HK-2 (cell line): ENCODE measurements at regions not wholly inside any gene's neighbourhood (a gene's known extent, or its start where the extent isn't known, plus 50 kb on each side); places are given as distances from the start of the nearest gene placed in this dataset.

Experiments used
- DNase-seq: peaks from one replicate; pipeline ENCODE4 v3.0.0-alpha.2; 2018; ENCODE audit not compliant: unreplicated experiment

DNA sequence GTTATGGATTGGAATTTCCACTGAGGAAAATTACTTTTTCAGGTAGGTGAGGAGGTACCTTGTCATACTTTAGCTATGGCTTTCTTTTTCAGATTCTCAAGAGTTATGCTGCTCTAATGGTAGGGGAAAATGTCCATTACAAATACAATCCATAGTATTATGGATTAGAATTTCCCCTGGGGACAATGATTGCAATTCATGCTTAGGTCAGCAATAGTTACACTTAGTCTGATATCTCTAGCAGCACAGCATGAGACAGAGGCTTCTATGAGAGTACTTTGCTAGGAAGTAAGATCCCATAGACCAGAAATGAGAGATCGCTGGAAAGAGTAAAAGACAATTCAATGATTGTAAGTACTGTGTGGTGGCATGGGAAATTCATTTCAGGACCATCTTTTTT lies 949.5 kb upstream of the CDH8 start:
- DNase-seq: no peak

DNA sequence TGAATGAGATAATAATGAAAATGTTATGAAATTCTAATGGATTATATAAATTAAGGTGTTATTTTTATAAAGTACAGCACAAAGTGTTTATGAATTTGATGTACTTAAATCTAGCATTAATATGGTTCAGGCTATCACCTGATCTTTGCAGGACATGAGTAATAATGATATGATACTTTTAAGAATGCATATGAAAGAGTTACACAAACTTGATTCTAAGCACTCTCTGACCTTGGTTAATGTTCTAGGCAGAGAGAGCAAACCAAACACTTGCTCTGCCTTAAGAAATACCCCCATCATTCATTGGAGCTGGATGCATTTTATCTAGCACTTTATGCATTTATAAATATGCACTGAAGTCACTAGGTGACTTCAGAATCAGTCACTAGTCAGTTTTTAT lies 942.2 kb upstream of the CDH8 start:
- DNase-seq: no peak

DNA sequence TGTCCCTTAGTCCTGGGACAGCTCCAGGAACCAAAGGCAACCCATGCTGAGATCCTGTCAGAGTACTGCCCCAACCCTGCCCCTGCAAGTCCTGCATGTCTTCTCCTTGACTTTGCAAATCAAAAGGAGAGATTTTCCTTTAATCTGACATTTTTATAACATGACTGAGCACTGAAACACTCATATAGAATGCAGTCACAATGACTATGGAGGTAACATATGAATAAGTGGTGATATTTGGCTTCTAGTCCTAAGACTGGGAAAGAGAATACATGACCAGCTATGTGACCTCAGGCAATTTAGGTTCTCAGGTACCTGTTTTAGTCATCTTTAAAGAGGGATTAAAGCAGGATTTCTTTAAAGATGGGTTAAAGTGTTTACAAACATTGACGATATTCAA lies 941.6 kb upstream of the CDH8 start:
- DNase-seq: no peak

DNA sequence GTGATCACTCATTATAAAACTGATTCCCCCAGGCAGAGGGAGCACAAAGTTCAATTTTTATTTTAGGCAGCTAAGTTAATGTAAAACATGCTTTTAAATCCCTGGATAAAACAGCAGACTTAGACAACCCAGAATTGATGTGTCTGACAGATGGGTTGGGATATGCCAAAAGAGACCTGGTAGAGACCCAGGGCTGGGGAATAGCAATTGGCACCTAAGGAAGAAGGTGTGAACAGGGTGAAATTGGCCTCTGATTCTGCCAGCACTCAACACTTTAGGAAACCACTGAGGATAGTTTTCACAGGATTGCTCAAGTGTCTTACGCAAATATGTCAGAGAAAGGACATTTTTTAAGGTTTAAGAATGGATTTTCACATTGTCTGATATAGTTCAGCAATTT lies 938.2 kb upstream of the CDH8 start:
- no peak for DNase-seq

DNA sequence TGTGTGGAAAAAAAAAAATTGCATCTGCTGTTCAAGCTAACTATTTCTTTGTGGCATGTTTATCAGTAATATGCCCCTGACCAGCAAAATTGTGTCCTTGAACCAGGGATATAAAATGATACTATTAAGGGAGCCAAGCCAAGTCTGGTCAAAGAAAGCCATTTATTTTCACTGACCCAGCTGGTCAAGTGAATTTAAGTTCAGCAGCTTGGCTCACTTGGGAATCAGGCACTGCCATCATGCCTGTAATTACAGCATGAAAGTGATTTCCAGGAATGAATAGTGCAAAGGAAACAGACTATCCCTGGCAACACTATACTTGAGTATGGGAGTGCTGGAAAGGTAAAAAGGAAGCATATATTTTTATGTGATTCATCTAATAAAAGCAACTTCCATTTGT lies 934.6 kb upstream of the CDH8 start:
- no peak for DNase-seq

DNA sequence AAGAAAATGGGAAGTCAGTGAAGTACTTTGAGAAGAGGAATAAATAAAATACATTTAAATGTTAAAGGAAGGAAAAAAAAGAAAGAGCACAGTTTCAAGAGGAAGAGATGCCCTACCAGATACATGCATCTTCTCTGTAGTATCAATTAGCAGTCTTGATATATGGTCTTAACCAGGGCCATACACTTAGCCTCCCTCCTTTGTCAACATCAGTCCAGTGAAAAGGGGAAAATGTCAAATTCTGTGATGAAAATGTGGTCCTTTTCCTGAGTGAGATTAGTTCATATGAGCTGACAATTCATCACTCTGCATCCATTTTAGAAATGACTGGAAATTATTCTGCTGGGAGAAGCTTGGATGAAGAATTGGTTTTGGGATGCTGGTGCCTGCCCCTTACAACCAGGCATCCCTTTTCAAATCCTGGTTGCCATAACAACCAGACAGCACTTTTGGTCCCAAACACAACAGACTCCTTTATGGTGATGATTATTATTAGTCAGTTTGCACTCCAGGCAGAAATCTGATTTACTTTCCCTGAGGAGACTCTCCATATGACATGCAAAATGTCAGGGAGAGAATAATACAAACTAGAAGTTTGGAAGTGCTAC lies 933.6 kb upstream of the CDH8 start:
- no peak for DNase-seq

DNA sequence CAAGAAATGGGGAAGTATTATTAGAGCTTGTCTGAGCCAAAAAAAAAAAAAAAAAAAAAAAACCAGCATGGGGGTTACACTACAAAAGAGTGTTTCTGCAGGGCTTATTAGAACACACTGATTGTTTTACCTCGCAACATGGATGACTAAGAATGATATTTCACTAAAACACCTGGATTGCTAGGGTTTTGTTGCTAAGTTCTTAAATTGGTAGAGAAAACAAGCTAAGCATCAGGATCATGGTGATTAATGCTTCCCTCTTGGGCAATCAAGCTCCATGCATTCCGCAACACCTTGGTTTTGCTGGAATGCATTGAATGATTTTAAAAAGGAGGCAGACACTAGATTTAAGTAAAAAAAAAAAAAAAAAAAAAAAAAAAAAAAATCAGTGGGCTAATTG lies 931.4 kb upstream of the CDH8 start:
- DNase-seq: no peak

DNA sequence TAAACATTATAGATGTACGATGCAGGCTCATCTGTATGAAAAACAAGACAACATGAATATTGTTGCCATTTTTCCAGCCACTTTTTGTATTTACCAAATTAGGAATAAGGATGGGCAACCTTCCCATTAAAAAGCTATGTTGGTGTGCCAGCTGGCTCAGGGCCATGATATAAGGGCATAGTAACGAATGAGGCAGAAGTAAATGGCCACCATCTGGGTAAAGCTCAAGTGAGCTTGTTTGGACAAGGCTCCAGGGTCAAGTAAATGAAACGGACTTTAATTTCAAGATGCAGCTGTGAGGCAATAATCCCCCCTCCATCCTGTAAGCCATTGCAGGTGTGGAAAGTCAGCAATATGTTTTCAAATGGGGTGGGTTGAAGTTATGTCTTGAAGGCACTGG lies 930.9 kb upstream of the CDH8 start:
- no peak for DNase-seq

DNA sequence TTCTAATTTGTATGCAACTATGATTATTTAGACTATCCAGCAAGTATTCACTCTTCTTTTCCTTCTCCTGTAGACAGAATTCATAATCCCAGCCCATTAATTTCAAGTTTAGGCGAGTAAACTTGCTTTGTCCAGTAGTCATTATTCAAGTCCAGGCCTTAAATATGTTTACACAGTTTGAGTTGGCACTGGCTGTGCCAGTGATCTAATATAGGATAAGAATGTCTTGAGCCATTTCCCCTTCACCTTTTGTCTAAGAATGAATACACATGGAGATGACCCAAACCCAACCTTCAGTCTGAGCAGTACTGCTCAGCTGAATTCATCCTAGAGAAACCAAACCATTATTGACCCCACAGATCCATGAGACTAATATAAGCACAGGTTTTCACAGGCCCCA lies 930.4 kb upstream of the CDH8 start:
- DNase-seq: no peak

DNA sequence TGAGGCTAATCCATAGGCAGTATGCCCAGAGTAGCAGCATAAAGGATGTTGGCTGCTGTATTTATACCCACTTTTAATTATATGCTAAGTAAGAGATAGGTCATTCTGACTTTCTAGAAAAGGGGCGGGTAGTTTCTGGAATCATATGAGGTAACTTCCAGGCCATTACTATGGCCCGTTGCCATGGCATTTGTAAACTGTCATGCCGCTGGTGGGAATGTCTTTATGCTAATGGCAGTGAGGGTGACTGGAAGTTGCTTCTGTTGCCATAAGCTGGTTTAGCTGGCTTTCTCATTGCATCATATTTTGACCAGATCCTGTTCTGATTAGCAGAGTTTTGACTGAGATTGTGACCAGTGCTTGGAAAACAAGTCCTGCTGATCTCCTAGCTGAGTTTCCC lies 929.6 kb upstream of the CDH8 start:
- no peak for DNase-seq

DNA sequence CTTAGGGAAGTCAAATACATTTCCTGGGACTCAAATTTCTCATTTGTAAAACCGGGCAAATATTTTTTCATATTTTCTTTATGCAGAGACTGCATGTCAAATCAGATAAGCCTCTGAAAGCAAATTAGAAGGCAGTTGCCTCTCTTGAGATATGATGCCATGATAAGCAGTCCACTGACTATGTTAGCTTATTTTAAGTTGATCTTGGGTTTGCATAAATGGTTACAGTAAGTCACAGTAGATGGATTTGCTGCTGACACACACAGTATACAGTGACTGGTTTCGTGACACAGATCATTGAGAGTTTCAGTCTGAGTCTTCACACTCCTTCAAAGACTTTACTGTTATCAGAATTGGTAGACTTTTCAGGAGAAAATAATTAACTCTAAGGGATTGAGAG lies 927.6 kb upstream of the CDH8 start:
- no peak for DNase-seq

DNA sequence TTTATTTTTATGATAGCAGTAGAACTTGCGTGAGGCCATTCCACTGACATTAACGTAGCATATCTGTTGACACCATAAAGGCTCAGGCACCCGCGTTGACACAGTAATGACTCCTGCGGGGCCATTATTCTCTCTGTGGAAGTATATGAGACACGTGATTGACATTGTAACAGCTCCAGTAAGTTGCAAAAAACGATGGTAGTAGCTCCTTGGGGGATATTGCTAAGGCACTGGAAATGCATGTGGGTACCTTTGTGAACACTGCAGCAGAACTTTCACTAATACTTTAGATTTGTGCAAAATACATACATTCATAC lies 918.8 kb upstream of the CDH8 start:
- DNase-seq: no peak

DNA sequence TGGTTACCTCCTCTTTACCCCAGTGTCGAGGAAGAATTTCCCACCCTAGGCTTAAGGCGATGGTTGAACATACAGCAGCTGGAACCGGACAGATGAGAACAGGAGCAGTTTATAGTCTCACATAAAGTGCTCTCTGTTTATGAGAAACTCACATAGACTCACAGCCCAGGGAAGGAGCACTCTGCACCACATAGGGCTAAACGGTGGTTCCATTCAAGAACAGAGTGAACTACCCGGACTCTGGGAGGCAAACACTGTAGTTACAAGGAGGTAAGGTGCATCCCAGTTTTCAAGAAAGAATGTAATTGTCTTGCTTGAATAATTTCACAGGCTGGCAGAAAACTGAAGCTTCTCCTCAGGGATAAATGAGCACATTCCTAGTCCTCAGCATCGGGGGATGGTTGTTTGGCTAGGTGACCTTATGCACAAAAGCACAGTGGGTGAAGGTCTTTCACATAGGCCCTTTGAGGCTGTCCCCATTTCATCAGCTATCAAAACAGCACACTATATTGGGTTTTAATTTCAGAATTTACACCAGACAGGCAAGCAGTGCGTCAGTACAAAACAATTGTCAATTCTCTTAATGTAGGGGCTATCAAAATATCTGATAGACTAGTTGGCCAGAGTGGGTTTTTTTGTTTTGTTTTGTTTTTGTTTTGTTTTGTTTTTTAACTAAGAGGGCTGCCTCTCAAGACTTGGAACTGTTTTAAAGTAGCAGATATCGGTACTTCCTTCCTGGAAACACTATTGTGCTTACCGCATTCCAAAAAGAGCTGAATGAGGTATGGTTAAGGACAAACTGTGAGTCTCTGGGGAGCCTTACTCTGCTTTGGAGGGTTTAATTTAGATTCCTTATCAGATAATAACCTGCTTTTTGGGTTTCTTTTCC lies 918.1 kb upstream of the CDH8 start:
- no peak for DNase-seq

DNA sequence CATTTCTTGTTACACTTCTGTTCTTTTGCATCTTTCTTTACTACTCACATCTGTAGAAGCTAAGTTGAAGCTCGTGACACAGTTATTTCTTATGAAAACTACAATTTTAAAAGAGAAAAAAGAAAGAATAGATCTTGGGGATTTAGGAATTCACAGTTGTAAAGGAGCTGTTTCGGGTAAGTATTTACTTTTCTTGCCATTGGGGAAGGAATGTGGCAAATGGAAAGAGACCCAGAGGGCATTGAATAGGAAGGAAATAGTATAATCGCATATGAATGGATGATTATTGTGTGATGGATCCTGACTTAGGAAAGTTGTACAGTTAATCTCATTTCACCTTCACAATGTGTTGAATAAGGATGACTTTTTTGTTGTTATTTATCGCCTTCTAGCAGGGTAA lies 914.1 kb upstream of the CDH8 start:
- DNase-seq: no peak

DNA sequence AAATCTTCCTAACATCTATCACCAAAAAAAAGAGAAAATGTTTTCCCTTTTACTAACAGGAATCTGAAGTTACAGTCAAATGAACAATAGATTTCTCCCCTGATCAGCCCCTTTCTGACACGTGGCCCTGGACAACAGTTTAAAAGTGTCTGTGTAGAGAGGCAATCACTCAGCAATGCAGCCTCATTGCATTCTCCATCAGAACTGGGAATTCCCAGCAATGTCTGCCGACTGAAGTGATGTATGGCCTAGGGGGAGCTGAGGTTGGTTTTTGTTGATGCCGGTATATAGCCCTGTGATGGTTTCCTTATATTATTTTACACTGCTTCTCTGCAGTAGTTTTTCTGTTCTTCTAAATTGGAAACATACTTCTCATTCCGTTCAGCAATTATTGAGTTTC lies 904.3 kb upstream of the CDH8 start:
- DNase-seq: no peak

DNA sequence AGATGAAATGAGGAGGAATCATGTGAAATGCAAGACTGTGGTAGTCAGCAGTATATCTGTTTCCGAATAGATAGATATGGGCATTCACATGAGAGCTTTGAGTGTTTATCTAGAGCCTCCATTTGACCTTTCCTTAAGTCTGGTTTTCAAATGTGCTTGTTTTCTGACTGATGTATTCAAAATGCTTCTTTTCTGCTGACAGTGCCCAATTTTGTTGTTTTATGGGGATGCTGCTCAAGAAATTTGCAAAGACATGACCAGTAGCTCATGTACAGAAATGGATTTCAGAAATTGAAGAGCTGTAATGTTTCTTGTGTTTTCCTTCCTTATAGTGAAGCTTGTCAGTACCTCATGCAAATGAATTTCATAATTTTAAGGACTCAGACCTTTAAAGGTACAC lies 903.4 kb upstream of the CDH8 start:
- no peak for DNase-seq

DNA sequence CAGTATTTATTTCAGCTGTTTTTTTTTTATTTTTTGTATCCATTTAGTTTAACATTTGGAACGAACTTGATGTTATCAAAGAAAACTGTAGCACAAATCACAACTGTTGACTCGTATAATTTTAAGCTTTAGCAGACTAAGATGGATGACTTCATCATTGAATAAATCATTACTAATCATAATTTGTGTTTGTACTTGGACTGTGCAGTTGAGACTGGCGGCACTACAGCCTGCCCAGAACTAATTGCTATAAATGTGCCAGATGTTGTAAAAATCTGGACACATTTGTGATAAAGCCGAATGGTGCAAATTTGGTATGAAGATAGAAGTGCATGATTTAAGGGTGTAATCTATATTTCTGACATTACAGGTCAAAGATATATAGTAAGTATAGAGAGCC lies 897.7 kb upstream of the CDH8 start:
- no peak for DNase-seq

DNA sequence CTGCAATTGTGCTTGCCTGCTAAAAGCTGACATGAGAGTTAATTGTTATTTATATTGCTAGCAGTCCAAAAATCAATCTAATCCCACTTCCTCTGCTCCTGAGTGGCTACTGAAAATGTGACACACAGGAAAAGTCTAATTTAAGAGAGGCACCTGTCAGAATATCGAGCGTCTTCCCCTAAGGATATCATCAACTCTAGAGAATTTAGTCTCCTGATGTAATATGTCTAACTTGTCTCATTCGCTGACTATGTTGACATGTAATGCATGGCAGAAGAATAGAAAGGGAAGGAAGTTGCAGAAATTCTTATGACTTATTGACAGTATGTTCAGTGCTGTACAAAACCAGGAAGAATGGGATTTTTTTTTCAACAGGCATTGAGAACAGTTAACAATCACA lies 893.4 kb upstream of the CDH8 start:
- no peak for DNase-seq

DNA sequence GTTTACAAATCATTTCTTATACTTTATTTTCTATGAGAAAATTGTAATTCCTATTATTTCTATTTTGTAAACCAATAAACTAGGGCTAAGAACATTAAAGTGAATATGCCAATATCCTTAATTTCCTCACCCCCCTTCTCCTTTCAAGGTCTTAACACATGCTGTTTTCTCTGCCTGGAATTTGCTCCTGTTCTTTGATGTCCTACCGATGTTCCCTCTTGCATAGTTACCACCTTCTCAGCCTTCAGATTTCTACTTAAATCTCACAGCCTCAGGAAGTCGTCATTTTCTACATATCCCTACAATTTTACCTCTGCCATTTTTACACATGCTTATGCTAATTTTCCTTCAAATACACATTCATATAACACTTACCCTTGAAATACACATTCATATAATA lies 890.9 kb upstream of the CDH8 start:
- DNase-seq: no peak

DNA sequence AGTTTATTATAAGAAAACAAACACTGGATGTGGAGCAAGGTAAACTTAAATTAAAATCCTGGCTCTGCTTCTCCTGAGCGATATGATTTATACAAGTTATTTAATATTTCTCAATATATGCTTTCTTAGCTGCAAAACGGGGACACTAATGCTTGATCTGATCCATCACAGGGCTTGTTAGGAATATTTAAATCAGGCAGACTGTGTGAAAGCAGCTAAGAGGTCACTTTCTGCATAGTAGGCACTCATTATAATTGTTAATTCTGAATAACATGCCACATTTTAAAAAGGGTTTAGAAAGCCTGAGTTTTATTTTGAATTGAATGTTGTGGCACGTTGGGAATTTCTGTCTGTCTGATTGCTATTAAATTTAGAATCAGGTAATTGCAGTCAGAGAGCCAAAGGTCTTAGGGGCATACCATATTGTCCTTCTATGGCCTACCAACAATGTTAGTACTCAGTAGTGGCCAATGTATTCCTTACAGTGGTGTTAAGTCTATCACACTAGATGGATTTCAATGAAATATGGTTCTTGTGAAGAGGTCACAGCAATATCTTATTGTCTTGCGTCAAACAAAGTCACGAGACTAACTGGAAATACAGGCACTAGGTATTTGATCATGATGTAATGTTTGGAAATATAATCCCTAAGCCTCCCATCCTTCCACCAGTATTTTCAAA lies 890.0 kb upstream of the CDH8 start:
- DNase-seq: no peak

DNA sequence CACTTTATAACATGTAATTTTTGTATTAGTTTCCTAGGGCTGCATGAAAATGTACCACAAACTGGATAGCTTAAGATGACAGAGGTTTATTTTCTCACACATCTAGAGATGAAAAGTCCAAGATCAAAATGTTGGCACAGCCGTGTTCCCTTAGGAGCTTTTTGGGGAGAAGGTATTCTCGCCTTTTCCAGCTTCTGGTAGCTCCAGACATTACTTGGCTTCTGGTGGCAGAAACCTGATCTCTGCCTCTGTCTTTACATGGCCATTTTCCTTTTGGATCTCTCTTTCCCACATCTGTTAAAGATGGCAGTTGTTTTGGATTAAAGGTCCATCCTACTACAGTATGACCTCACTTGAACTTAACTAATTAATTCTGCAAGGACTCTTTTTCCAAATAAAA lies 885.7 kb upstream of the CDH8 start:
- DNase-seq: no peak

DNA sequence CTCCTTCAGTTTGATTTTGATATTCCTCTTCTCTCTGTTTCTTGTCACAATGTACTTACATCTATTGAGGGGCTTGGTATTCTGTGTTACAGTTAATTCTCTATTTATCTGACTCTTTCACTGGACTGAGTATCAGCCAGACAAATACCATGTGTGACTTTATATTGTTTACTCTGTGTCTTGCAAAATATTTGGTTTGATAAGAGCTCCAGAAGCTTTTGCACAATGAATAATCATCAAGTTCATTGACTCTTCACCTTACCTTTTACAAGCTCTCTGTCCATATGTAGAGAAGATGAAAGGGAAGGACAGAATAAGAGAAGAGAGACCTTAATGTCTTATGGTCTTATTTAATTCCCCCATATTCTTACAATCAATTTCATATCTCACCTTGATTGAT lies 877.7 kb upstream of the CDH8 start:
- DNase-seq: no peak

DNA sequence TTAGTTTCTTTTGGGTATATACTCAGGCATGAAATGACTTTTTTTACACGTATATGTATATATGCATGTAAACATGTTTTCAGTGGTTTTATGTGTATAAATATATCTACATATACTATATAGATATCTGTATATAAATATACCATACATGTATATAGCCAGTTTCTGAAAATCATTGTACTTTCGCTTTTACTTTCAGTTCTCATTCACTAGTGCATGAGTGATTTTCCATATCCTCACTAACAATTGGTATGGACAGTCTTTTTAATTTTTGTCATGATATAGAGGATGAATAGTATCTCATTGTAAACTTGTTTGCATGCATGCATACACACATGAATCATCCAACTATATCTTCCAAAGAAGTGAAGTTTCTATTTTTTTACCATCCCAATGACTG lies 877.1 kb upstream of the CDH8 start:
- DNase-seq: no peak
